ENCODE measurements at regions not wholly inside any gene's neighbourhood (a gene's known extent, or its start where the extent isn't known, plus 50 kb on each side); places are given as distances from the start of the nearest gene placed in this dataset.
"Not testable (repeated sequence)": the region's sequence is repeated elsewhere in the genome, so short reads cannot be mapped to it uniquely, and the experiment has no call there.

GRCh38 chr13:71300602-71301001 is 566.4 kb downstream of the DACH1 start:
- no peak for DNase-seq (ENCODE audit: low spot score)

- no peak for DNase-seq (ENCODE audit: low spot score)
Observed at GRCh38 chr13:71291842-71292146, 575.2 kb downstream of the DACH1 start.

GRCh38 chr13:71290963-71291841 is 575.8 kb downstream of the DACH1 start:
- peak; percentile 87 for DNase-seq (ENCODE audit: low spot score)

- not testable (repeated sequence) for DNase-seq (ENCODE audit: low spot score)
Observed at GRCh38 chr13:71289980-71290379, 577.0 kb downstream of the DACH1 start.

GRCh38 chr13:71285700-71286099 is 581.3 kb downstream of the DACH1 start:
- no peak for DNase-seq (ENCODE audit: low spot score)

GRCh38 chr13:71278512-71278911 is 588.5 kb downstream of the DACH1 start:
- no peak for DNase-seq (ENCODE audit: low spot score)

- no peak for DNase-seq (ENCODE audit: low spot score)
Observed at GRCh38 chr13:71274923-71275608, 591.9 kb downstream of the DACH1 start.

- DNase-seq (ENCODE audit: low spot score): no peak
Observed at GRCh38 chr13:71261256-71261655, 605.7 kb downstream of the DACH1 start.

- no peak for DNase-seq (ENCODE audit: low spot score)
Observed at GRCh38 chr13:71260246-71260645, 606.8 kb downstream of the DACH1 start.

GRCh38 chr13:71255633-71256032 is 611.4 kb downstream of the DACH1 start:
- DNase-seq (ENCODE audit: low spot score): no peak

GRCh38 chr13:71254384-71254783 is 612.6 kb downstream of the DACH1 start:
- peak; percentile 36 for DNase-seq (ENCODE audit: low spot score)

GRCh38 chr13:71252184-71252704 is 614.8 kb downstream of the DACH1 start:
- DNase-seq (ENCODE audit: low spot score): no peak

GRCh38 chr13:71251292-71251951 is 615.6 kb downstream of the DACH1 start:
- no peak for DNase-seq (ENCODE audit: low spot score)

- DNase-seq (ENCODE audit: low spot score): no peak
Observed at GRCh38 chr13:71249011-71249410, 618.0 kb downstream of the DACH1 start.

GRCh38 chr13:71244161-71244560 is 622.8 kb downstream of the DACH1 start:
- DNase-seq (ENCODE audit: low spot score): no peak

- no peak for DNase-seq (ENCODE audit: low spot score)
Observed at GRCh38 chr13:71242201-71242600, 624.8 kb downstream of the DACH1 start.

- DNase-seq (ENCODE audit: low spot score): no peak
Observed at GRCh38 chr13:71240911-71241310, 626.1 kb downstream of the DACH1 start.

GRCh38 chr13:71237332-71237731 is 629.7 kb downstream of the DACH1 start:
- DNase-seq (ENCODE audit: low spot score): no peak

GRCh38 chr13:71219698-71220415 is 647.1 kb downstream of the DACH1 start:
- no peak for DNase-seq (ENCODE audit: low spot score)

GRCh38 chr13:71218960-71219359 is 648.0 kb downstream of the DACH1 start:
- DNase-seq (ENCODE audit: low spot score): peak; percentile 6

- no peak for DNase-seq (ENCODE audit: low spot score)
Observed at GRCh38 chr13:71217827-71218226, 649.2 kb downstream of the DACH1 start.

GRCh38 chr13:71214821-71215220 is 652.2 kb downstream of the DACH1 start:
- DNase-seq (ENCODE audit: low spot score): no peak
